Spleen (tissue), 7 donors: ENCODE measurements at regions not wholly inside any gene's neighbourhood (a gene's known extent, or its start where the extent isn't known, plus 50 kb on each side); places are given as distances from the start of the nearest gene placed in this dataset.

Experiments used
- POLR2A ChIP-seq, 3 donors: fragments of 450-650 bp; IDR thresholded peaks; one replicate each; pipeline ENCODE4 v1.5.1; 2017; ENCODE audit warnings: antibody characterized with exemption in 3 of 3, mild to moderate bottlenecking in 1 of 3
- POLR2AphosphoS5 ChIP-seq, 3 donors: sonication (generic); formaldehyde crosslinking; IDR thresholded peaks; one replicate each; pipeline ENCODE4 v1.5.1; 2017; ENCODE audit warnings: antibody characterized with exemption in 3 of 3
- TF ChIP-seq, protein P1 (sequence below), 11 experiments: fragments of 200-600 bp in 7 of 11; fragments of 450-650 bp in 4 of 11; sonication (generic) in 4 of 11; IDR thresholded peaks in 8 of 11; conservative IDR thresholded peaks in 3 of 11; 1 replicate in 7 of 11; 2 replicates in 4 of 11; pipeline versions ENCODE4 v1.4.0 to v1.8.0; 2016 to 2021; ENCODE audit warnings: antibody characterized with exemption in 11 of 11, inconsistent platforms in 4 of 11, mild to moderate bottlenecking in 1 of 11
- donor health status: DM: no; HTN: no; CAD: no; lungs with moderate emphysema.
- donor health status: DM: no; HTN: no; CAD: no.
- donor health status: DM: no; HTN: no; CAD: no.

DNA sequence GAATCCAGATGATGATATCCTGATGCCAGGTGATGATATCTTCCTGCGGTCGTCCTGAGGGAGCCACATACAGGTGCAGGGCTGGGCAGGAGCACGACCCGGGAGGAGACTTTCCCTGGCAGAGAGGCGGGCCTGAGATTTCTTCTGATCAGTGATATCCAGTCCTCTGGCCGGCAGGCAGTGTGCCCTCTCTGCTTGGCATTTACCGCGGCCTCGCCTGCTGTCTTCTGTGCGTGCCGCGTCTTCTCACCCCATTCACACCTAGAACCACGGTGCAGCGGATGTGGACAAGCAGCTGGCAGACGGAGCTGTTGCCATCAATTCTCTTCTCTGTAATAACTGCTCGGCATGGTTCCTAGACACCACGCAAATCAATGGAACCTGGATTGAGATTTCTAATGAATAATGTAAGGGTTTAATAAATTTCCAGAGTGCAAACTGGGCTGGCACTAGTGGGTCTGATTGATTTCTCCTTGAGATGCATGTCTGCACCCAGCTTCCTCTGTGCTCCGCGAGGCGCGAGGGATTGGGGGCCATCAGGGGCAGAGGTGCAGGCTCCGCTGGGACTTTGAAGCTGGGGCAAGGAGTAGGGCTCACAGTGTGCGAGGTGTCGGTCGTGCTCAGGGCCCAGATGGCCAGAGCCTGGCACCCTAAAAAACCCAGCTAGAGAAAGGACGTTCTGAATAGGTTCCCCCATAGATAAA is 208.9 kb upstream of the HDAC4 start:
- TF ChIP-seq, protein P1, sequence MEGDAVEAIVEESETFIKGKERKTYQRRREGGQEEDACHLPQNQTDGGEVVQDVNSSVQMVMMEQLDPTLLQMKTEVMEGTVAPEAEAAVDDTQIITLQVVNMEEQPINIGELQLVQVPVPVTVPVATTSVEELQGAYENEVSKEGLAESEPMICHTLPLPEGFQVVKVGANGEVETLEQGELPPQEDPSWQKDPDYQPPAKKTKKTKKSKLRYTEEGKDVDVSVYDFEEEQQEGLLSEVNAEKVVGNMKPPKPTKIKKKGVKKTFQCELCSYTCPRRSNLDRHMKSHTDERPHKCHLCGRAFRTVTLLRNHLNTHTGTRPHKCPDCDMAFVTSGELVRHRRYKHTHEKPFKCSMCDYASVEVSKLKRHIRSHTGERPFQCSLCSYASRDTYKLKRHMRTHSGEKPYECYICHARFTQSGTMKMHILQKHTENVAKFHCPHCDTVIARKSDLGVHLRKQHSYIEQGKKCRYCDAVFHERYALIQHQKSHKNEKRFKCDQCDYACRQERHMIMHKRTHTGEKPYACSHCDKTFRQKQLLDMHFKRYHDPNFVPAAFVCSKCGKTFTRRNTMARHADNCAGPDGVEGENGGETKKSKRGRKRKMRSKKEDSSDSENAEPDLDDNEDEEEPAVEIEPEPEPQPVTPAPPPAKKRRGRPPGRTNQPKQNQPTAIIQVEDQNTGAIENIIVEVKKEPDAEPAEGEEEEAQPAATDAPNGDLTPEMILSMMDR (IDR thresholded peaks at IDR 0.05 in 8 of 11, conservative IDR thresholded peaks at IDR 0.05 in 3 of 11) = no peak
- TF ChIP-seq POLR2A (IDR thresholded peaks at IDR 0.05) = no peak
- TF ChIP-seq POLR2AphosphoS5 (IDR thresholded peaks at IDR 0.05) = no peak
